HepG2 (cell line): ENCODE measurements at regions not wholly inside any gene's neighbourhood (a gene's known extent, or its start where the extent isn't known, plus 50 kb on each side); places are given as distances from the start of the nearest gene placed in this dataset.
"Not testable (repeated sequence)": the region's sequence is repeated elsewhere in the genome, so short reads cannot be mapped to it uniquely, and the experiment has no call there.

Source experiments
- ATAC-seq: fragments of 200-7000 bp; cut with Tn5 transposase; 3 replicates; pipeline ENCODE4 v1.9.1; 2020; ENCODE audit warnings: mild to moderate bottlenecking, moderate library complexity
- BruUV-seq: library from RNA; stranded (reverse); fragments of 400-500 nt; replicated peaks from 2 replicates; lab custom pipeline; 2021; lab: Mats Ljungman, UMichigan
- CTCF ChIA-PET: fragments of 300-600 bp; formaldehyde crosslinking; extraction: SDS; loops from one replicate; lab custom pipeline; 2021; ENCODE audit warnings: low total read pairs, inconsistent platforms, low intra/inter-chr PET ratio; lab: Yijun Ruan, JAX
- POLR2A ChIA-PET: fragments of 350-600 bp; sonication (Branson Sonifier 250); formaldehyde crosslinking; loops from one replicate; lab custom pipeline; 2020; ENCODE audit warnings: antibody characterized with exemption, inconsistent platforms; lab: Yijun Ruan, JAX
- DNase-seq: peaks from one replicate; pipeline ENCODE4 v3.0.0-alpha.2; 2015; ENCODE audit warnings: low spot score
- FAIRE-seq: peaks from 3 replicates; lab custom pipeline; 2011; peaks lifted over from hg19 to GRCh38; lab: Jason Lieb, UNC
- H2AFZ ChIP-seq: one replicate; pipeline ENCODE4 v1.6.1; 2011; ENCODE audit warnings: low read length, inconsistent platforms
- H3K27ac ChIP-seq: fragments of 300-600 bp; 3 replicates; pipeline ENCODE4 v1.8.0; 2011; ENCODE audit warnings: mixed run types, mild to moderate bottlenecking, mixed read lengths, low read length, inconsistent platforms; ENCODE audit not compliant: insufficient read depth; ENCODE audit errors: extremely low read length
- H3K27me3 ChIP-seq, 2 experiments: fragments of 200-600 bp in 1 of 2; 2 replicates in 1 of 2; 3 replicates in 1 of 2; pipeline versions ENCODE4 v1.6.0 to v1.8.0; 2011; ENCODE audit warnings: low read length in 2 of 2, mild to moderate bottlenecking in 2 of 2, moderate library complexity in 2 of 2, inconsistent platforms in 1 of 2; ENCODE audit not compliant: insufficient read depth in 2 of 2, control insufficient read depth in 1 of 2
- H3K36me3 ChIP-seq, 2 experiments: fragments of 200-600 bp in 1 of 2; replicated peaks in 1 of 2; 2 replicates in 1 of 2; 3 replicates in 1 of 2; pipeline versions ENCODE4 v1.5.1 to v1.8.0; 2011; ENCODE audit warnings: low read length in 2 of 2, inconsistent platforms in 1 of 2; ENCODE audit not compliant: insufficient read depth in 2 of 2, control insufficient read depth in 1 of 2
- H3K4me1 ChIP-seq: 2 replicates; pipeline ENCODE4 v1.5.1; 2012; ENCODE audit warnings: low read length, inconsistent platforms; ENCODE audit not compliant: insufficient read depth
- H3K4me2 ChIP-seq: 2 replicates; pipeline ENCODE4 v1.6.0; 2011; ENCODE audit warnings: low read depth, low read length, inconsistent platforms
- H3K4me3 ChIP-seq, 3 experiments: fragments of 200-600 bp in 1 of 3; sonication (generic), shearing (Covaris generic) in 1 of 3; replicated peaks in 1 of 3; 2 replicates each; pipeline ENCODE4 v1.5.1; 2011 to 2016; ENCODE audit warnings: low read length in 3 of 3, inconsistent platforms in 2 of 3, low read depth in 2 of 3, mild to moderate bottlenecking in 2 of 3, control low read depth in 1 of 3, mixed read lengths in 1 of 3; ENCODE audit not compliant: insufficient read depth in 1 of 3
- H3K79me2 ChIP-seq: one replicate; pipeline ENCODE4 v1.6.1; 2011; ENCODE audit warnings: low read length, inconsistent platforms; ENCODE audit not compliant: insufficient read depth
- H3K9ac ChIP-seq: 2 replicates; pipeline ENCODE4 v1.6.0; 2011; ENCODE audit warnings: mild to moderate bottlenecking, low read depth, low read length, inconsistent platforms; ENCODE audit not compliant: insufficient read depth
- H3K9me3 ChIP-seq: 2 replicates; pipeline ENCODE4 v1.5.1; 2012; ENCODE audit warnings: mild to moderate bottlenecking, low read length
- H4K20me1 ChIP-seq: 2 replicates; pipeline ENCODE4 v1.6.0; 2011; ENCODE audit warnings: inconsistent platforms, mild to moderate bottlenecking, low read length, moderate library complexity; ENCODE audit not compliant: insufficient read depth
- AGO1 ChIP-seq: fragments of 200-400 bp; formaldehyde crosslinking; IDR thresholded peaks from 2 replicates; pipeline ENCODE4 v1.6.1; 2017; ENCODE audit warnings: mild to moderate bottlenecking, low read depth, low read length, moderate library complexity; ENCODE audit not compliant: poor library complexity, severe bottlenecking
- FOXP1 ChIP-seq, 2 experiments: fragments of 450-650 bp in 1 of 2; IDR thresholded peaks; 2 replicates each; pipeline ENCODE4 v1.6.1; 2017 to 2018; ENCODE audit warnings: antibody characterized with exemption in 1 of 2
- MBD4 ChIP-seq: IDR thresholded peaks from 2 replicates; pipeline ENCODE4 v1.6.1; 2012; ENCODE audit warnings: low read length, inconsistent platforms, borderline replicate concordance
- SUZ12 ChIP-seq: fragments of 150-350 bp; IDR thresholded peaks from 2 replicates; pipeline ENCODE4 v1.6.1; 2014; ENCODE audit warnings: low read depth, low read length
- THYN1 ChIP-seq: sonication (generic); formaldehyde crosslinking; IDR thresholded peaks from 2 replicates; pipeline ENCODE4 v1.8.1; 2023; ENCODE audit warnings: low read depth, mild to moderate bottlenecking, moderate library complexity, missing genetic modification reagents, borderline replicate concordance
- ZNF318 ChIP-seq: sonication (generic); formaldehyde crosslinking; IDR thresholded peaks from 2 replicates; pipeline ENCODE4 v1.4.0; 2020; ENCODE audit warnings: mild to moderate bottlenecking, missing genetic modification reagents
- ZNF710 ChIP-seq: sonication (generic); formaldehyde crosslinking; IDR thresholded peaks from 2 replicates; pipeline ENCODE4 v1.5.0; 2020; ENCODE audit warnings: mild to moderate bottlenecking, missing genetic modification reagents, borderline replicate concordance
- WGBS: methylation state at CpG from one replicate; pipeline ENCODE4 v1.1.6; 2017; ENCODE audit warnings: low lambda C conversion rate; 5-methylcytosine and 5-hydroxymethylcytosine counted together
- in situ Hi-C: cut with HindIII; loops from 2 replicates; pipeline ENCODE4 v1.10.0; 2017; ENCODE audit warnings: low pct_unique_long_range_greater_than_20kb; ENCODE audit not compliant: extremely low pct_ligation_motif_present
- intact Hi-C: fragments of 100-400 bp; cut with micrococcal nuclease; formaldehyde crosslinking; loops from one replicate; pipeline ENCODE4 v1.10.0; 2022; ENCODE audit not compliant: unreplicated experiment

- BruUV-seq, H3K4me2 ChIP-seq, H3K9ac ChIP-seq, intact Hi-C loops, FAIRE-seq, H3K36me3 ChIP-seq, H3K79me2 ChIP-seq, in situ Hi-C loops, DNase-seq, H2AFZ ChIP-seq, ATAC-seq, H3K9me3 ChIP-seq, H3K27me3 ChIP-seq, POLR2A ChIA-PET, H3K4me1 ChIP-seq, H4K20me1 ChIP-seq, H3K27ac ChIP-seq, CTCF ChIA-PET, H3K4me3 ChIP-seq: not testable (repeated sequence)
- WGBS: 81% methylated on average over 6 of the region's 6 CpGs
Observed at GRCh38 chr12:68398689-68399088, 66.5 kb upstream of the MDM1 start.

DNA sequence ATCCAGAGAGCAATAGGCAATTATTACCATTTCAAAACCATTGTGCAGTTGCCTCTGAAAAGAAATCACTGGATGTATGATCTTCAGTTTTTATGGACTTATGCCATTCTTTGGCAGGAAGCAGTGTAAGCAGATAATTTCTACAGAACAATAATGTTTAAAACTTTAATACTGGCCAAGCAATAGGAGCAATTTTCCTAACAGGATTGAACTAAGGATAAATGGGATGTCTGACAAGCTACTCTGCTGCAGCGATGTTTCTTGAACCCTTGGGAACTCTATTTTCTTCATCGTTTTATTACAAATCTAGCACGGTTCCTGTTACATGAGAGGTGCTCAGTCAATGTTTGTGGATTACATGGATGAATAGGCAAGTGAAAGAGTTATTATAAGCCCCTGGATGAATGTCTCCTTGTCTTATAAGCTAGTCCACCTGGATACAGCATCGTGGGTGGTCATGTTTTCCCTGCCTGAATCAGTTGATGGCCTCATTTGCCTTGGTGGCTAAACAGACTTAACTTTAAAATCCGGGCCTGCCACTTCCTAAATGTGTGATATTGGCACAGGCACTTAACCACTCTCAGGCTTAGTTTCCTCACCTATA, 68.2 kb upstream of the MDM1 start:
- ChIA-PET CTCF (no interaction called here), POLR2A (no interaction called here)
- 0% methylated on average over 5 of the region's 5 CpGs for WGBS
- Histone ChIP-seq H2AFZ (no peak overlapping the region), H3K4me1 (no peaks in the 10 kb centered on the region), H3K9me3 (no peaks in the 10 kb centered on the region), H3K79me2 (no peaks in the 10 kb centered on the region), H4K20me1 (no peaks in the 10 kb centered on the region), H3K36me3 (no peaks in the 10 kb centered on the region), H3K9ac (no peak overlapping the region), H3K4me3 (no peak overlapping the region), H3K27ac (no peak overlapping the region), H3K27me3 (no peaks in the 10 kb centered on the region), H3K4me2 (no peak overlapping the region)
- ATAC-seq (no peak), DNase-seq (no peak), FAIRE-seq (no peak)
- BruUV-seq: no TSS peak
- intact Hi-C loops: no loop called here
- in situ Hi-C loops: no loop called here
- TF ChIP-seq THYN1 (CRISPR knock-in tag) (no peak), ZNF710 (CRISPR knock-in tag) (no peak), AGO1 (no peak), SUZ12 (no peak), MBD4 (no peak), ZNF318 (no peak), FOXP1 (IDR thresholded peaks at IDR 0.05) (no peak), FOXP1 (CRISPR knock-in tag; IDR thresholded peaks at IDR 0.05) (no peak)
